Breast epithelium (tissue), 4 donors: ENCODE measurements at regions not wholly inside any gene's neighbourhood (a gene's known extent, or its start where the extent isn't known, plus 50 kb on each side); places are given as distances from the start of the nearest gene placed in this dataset.
A peak's percentile ranks its signal among the peaks of the same experiment; 100 is the strongest.

Source experiments
- DNase-seq, 2 donors: peaks; one replicate each; pipeline ENCODE4 v3.0.0-alpha.2; 2019; ENCODE audit warnings: low spot score in 2 of 2
- H3K27ac ChIP-seq, 2 donors: fragments of 200-600 bp; sonication (generic) in 1 of 2; one replicate each; pipeline ENCODE4 v1.5.1; 2016 to 2019; ENCODE audit warnings: mild to moderate bottlenecking in 1 of 2
- H3K27me3 ChIP-seq, 2 donors: fragments of 200-600 bp; sonication (generic) in 1 of 2; one replicate each; pipeline versions ENCODE4 v1.5.1 to v1.6.0; 2017 to 2019; ENCODE audit warnings: control low read depth in 1 of 2, mild to moderate bottlenecking in 1 of 2
- H3K36me3 ChIP-seq: fragments of 200-600 bp; one replicate; pipeline ENCODE4 v1.5.1; 2019
- H3K4me1 ChIP-seq, 2 donors: fragments of 200-600 bp; sonication (generic); one replicate each; pipeline ENCODE4 v1.5.1; 2016 to 2019; ENCODE audit warnings: control low read depth in 1 of 2
- H3K4me3 ChIP-seq, 3 donors: fragments of 200-600 bp; sonication (generic); 1 replicate in 2 of 3; 2 replicates in 1 of 3; pipeline ENCODE4 v1.5.1; 2016 to 2019; ENCODE audit warnings: mild to moderate bottlenecking in 3 of 3, moderate library complexity in 2 of 3
- H3K9me3 ChIP-seq, 2 donors: fragments of 200-600 bp; sonication (generic) in 1 of 2; one replicate each; pipeline ENCODE4 v1.5.1; 2016 to 2019; ENCODE audit warnings: control low read depth in 1 of 2
- POLR2A ChIP-seq: fragments of 450-650 bp; IDR thresholded peaks from one replicate; pipeline ENCODE4 v1.6.1; 2016; ENCODE audit warnings: antibody characterized with exemption, mild to moderate bottlenecking, moderate library complexity
- POLR2AphosphoS5 ChIP-seq, 3 donors: sonication (generic); formaldehyde crosslinking; IDR thresholded peaks; one replicate each; pipeline ENCODE4 v1.6.1; 2017; ENCODE audit warnings: antibody characterized with exemption in 3 of 3
- intact Hi-C: fragments of 100-400 bp; cut with DNase I; formaldehyde crosslinking; loops from one replicate; pipeline ENCODE4 v1.15.1; 2023; ENCODE audit warnings: low total_unique reads
- TF ChIP-seq, protein P1 (sequence below), 3 donors: fragments of 450-650 bp; IDR thresholded peaks; one replicate each; pipeline ENCODE4 v1.5.1; 2016 to 2017; ENCODE audit warnings: antibody characterized with exemption in 3 of 3, mild to moderate bottlenecking in 3 of 3, moderate library complexity in 3 of 3

DNA sequence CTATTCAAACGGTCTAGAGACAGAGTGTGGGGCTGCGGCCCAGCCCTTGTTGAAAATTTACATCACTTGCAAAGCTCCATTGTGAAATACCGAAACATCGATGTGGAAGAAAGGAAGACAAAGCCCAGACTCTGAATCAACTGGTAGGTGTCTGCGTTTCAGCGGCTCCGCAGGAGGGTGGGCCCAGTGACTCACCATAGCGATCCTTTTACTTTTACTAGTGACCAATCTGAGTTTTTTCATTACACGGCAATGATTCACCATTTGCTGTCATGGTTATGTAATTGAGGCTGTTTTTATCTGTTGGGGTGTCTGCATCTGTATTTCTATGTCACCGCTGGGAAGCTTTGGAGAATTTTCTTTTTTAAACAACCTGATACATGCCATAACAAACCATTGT lies 66.6 kb upstream of the ODC1 start:
- Histone ChIP-seq H3K36me3 (no peaks in the 10 kb centered on the region), H3K27ac (no peak overlapping the region), H3K9me3 (peaks cover 18 to 36% of the 10 kb centered on the region in 2 donors), H3K4me1 (no peaks in the 10 kb centered on the region), H3K4me3 (no peak overlapping the region), H3K27me3 (no peaks in the 10 kb centered on the region)
- TF ChIP-seq, protein P1, sequence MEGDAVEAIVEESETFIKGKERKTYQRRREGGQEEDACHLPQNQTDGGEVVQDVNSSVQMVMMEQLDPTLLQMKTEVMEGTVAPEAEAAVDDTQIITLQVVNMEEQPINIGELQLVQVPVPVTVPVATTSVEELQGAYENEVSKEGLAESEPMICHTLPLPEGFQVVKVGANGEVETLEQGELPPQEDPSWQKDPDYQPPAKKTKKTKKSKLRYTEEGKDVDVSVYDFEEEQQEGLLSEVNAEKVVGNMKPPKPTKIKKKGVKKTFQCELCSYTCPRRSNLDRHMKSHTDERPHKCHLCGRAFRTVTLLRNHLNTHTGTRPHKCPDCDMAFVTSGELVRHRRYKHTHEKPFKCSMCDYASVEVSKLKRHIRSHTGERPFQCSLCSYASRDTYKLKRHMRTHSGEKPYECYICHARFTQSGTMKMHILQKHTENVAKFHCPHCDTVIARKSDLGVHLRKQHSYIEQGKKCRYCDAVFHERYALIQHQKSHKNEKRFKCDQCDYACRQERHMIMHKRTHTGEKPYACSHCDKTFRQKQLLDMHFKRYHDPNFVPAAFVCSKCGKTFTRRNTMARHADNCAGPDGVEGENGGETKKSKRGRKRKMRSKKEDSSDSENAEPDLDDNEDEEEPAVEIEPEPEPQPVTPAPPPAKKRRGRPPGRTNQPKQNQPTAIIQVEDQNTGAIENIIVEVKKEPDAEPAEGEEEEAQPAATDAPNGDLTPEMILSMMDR (IDR thresholded peaks at IDR 0.05), result no peak
- TF ChIP-seq POLR2A (no peak), POLR2AphosphoS5 (IDR thresholded peaks at IDR 0.05) (no peak)
- intact Hi-C loops, result no loop called here
- no peak for DNase-seq

GRCh38 chr2:10514273-10514672 lies 66.1 kb upstream of the ODC1 start:
- no peaks in the 10 kb centered on the region for H3K27me3 ChIP-seq
- TF ChIP-seq, protein P1 (IDR thresholded peaks at IDR 0.05), result no peak
- TF ChIP-seq POLR2A (no peak), POLR2AphosphoS5 (IDR thresholded peaks at IDR 0.05) (no peak)
- peaks cover 18 to 36% of the 10 kb centered on the region in 2 donors for H3K9me3 ChIP-seq
- no peaks in the 10 kb centered on the region for H3K36me3 ChIP-seq
- DNase-seq, result no peak
- intact Hi-C loops, result no loop called here
- no peak overlapping the region for H3K27ac ChIP-seq
- no peak overlapping the region for H3K4me3 ChIP-seq
- H3K4me1 ChIP-seq, result no peaks in the 10 kb centered on the region

GRCh38 chr2:10513201-10513600 lies 65.1 kb upstream of the ODC1 start:
- DNase-seq, result peak in 1 of 2 donors; percentile 12
- no peak overlapping the region for H3K27ac ChIP-seq
- no peaks in the 10 kb centered on the region for H3K4me1 ChIP-seq
- no peak for TF ChIP-seq POLR2AphosphoS5 (IDR thresholded peaks at IDR 0.05)
- TF ChIP-seq POLR2A, result no peak
- TF ChIP-seq, protein P1 (IDR thresholded peaks at IDR 0.05), result no peak
- intact Hi-C loops, result no loop called here
- no peak overlapping the region for H3K4me3 ChIP-seq
- no peaks in the 10 kb centered on the region for H3K36me3 ChIP-seq
- H3K9me3 ChIP-seq, result peaks cover 18 to 36% of the 10 kb centered on the region in 2 donors
- no peaks in the 10 kb centered on the region for H3K27me3 ChIP-seq

- no peak overlapping the region for H3K4me3 ChIP-seq
- no peaks in the 10 kb centered on the region for H3K4me1 ChIP-seq
- TF ChIP-seq, protein P1 (IDR thresholded peaks at IDR 0.05), result no peak
- TF ChIP-seq POLR2AphosphoS5 (IDR thresholded peaks at IDR 0.05) (no peak), POLR2A (no peak)
- H3K27me3 ChIP-seq, result no peaks in the 10 kb centered on the region
- DNase-seq, result no peak
- H3K9me3 ChIP-seq, result no peaks in the 10 kb centered on the region
- H3K27ac ChIP-seq, result no peak overlapping the region
- intact Hi-C loops, result no loop called here
- H3K36me3 ChIP-seq, result no peaks in the 10 kb centered on the region
Measured at GRCh38 chr2:10508038-10508437, 59.9 kb upstream of the ODC1 start.

DNA sequence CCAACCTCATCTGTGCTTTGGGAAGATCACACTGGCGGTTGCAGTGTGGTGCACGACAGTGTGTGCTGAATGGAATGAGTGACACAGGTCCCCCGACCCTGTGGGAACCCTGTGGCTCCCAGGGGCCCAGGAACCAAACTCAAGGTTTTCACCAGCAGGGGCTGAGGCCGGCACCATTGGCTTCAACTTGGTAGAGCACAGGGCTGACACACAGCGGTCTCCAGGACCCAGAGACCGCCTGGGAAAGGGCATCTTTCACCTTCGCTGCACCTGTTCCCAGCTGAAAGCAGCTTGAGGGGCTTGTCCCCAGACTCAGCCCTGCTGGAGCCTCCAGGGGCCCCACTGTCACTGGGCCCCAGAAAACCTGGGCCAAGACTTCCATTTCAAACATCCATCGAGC lies 59.0 kb upstream of the ODC1 start:
- Histone ChIP-seq H3K9me3 (no peaks in the 10 kb centered on the region), H3K36me3 (no peaks in the 10 kb centered on the region), H3K4me3 (no peak overlapping the region), H3K4me1 (no peaks in the 10 kb centered on the region), H3K27ac (no peak overlapping the region), H3K27me3 (no peaks in the 10 kb centered on the region)
- no peak for TF ChIP-seq POLR2AphosphoS5 (IDR thresholded peaks at IDR 0.05)
- TF ChIP-seq, protein P1 (IDR thresholded peaks at IDR 0.05), result no peak
- intact Hi-C loops, result no loop called here
- peak in 1 of 2 donors; percentile 4 for DNase-seq
